ENCODE measurements at regions not wholly inside any gene's neighbourhood (a gene's known extent, or its start where the extent isn't known, plus 50 kb on each side); places are given as distances from the start of the nearest gene placed in this dataset.

- TF ChIP-seq CTCF (conservative IDR thresholded peaks at IDR 0.05 in 1 of 2, IDR thresholded peaks at IDR 0.05 in 1 of 2; ENCODE audit: low read depth in 1 of 2, low read length in 2 of 2) (no peak), EZH2 (IDR thresholded peaks at IDR 0.05; ENCODE audit: low read length, missing control alignments) (no peak)
Measured at GRCh38 chr7:156173346-156173745, 361.1 kb upstream of the SHH start.
